ENCODE measurements at regions not wholly inside any gene's neighbourhood (a gene's known extent, or its start where the extent isn't known, plus 50 kb on each side); places are given as distances from the start of the nearest gene placed in this dataset.

GRCh38 chr5:7961540-7961939 is 92.6 kb downstream of the MTRR start:
- Histone ChIP-seq H3K4me3 (replicated peaks in 1 of 3; ENCODE audit: insufficient read depth in 1 of 3, low read depth in 2 of 3, low read length in 3 of 3) (no peak overlapping the region), H4K20me1 (ENCODE audit: insufficient read depth, low read length) (no peaks in the 10 kb centered on the region), H3K9ac (ENCODE audit: insufficient read depth, low read depth, low read length) (no peak overlapping the region), H2AFZ (ENCODE audit: low read length) (no peak overlapping the region), H3K4me1 (ENCODE audit: insufficient read depth, low read length) (no peaks in the 10 kb centered on the region), H3K27ac (ENCODE audit: extremely low read length, insufficient read depth, low read length) (no peak overlapping the region), H3K27me3 (ENCODE audit: control insufficient read depth in 1 of 2, insufficient read depth in 2 of 2, low read length in 2 of 2) (no peaks in the 10 kb centered on the region), H3K36me3 (replicated peaks in 1 of 2; ENCODE audit: control insufficient read depth in 1 of 2, insufficient read depth in 2 of 2, low read length in 2 of 2) (no peaks in the 10 kb centered on the region), H3K4me2 (ENCODE audit: low read depth, low read length) (no peak overlapping the region), H3K9me3 (ENCODE audit: low read length) (no peaks in the 10 kb centered on the region), H3K79me2 (ENCODE audit: insufficient read depth, low read length) (no peaks in the 10 kb centered on the region)
- in situ Hi-C loops (cut with HindIII; ENCODE audit: extremely low pct_ligation_motif_present, low pct_unique_long_range_greater_than_20kb): no loop called here
- BruUV-seq (replicated peaks): no TSS peak
- FAIRE-seq: no peak
- intact Hi-C loops (cut with micrococcal nuclease; ENCODE audit: unreplicated experiment): no loop called here
- CTCF ChIA-PET (ENCODE audit: low intra/inter-chr PET ratio, low total read pairs): no interaction called here
- ATAC-seq: no peak
- POLR2A ChIA-PET: no interaction called here
- no peak for TF ChIP-seq MIER2 (CRISPR knock-in tag; IDR thresholded peaks at IDR 0.05)
- no peak for TF ChIP-seq ARID2 (CRISPR knock-in tag; IDR thresholded peaks at IDR 0.05; ENCODE audit: borderline replicate concordance)
- no peak for TF ChIP-seq ZFP91 (CRISPR knock-in tag; IDR thresholded peaks at IDR 0.05; ENCODE audit: borderline replicate concordance)
- TF ChIP-seq NCOA2 (CRISPR knock-in tag; IDR thresholded peaks at IDR 0.05): no peak
- TF ChIP-seq TOPORS (CRISPR knock-in tag; IDR thresholded peaks at IDR 0.05): no peak
- TF ChIP-seq ATRX (CRISPR knock-in tag; IDR thresholded peaks at IDR 0.05; ENCODE audit: borderline replicate concordance): no peak
- TF ChIP-seq ONECUT2 (CRISPR knock-in tag; IDR thresholded peaks at IDR 0.05): no peak
- no peak for TF ChIP-seq PCBP1 (IDR thresholded peaks at IDR 0.05; ENCODE audit: borderline replicate concordance, low read depth, low read length)
- TF ChIP-seq IRF9 (CRISPR knock-in tag; IDR thresholded peaks at IDR 0.05; ENCODE audit: borderline replicate concordance): no peak
- TF ChIP-seq KDM5A (IDR thresholded peaks at IDR 0.05; ENCODE audit: borderline replicate concordance, low read length): no peak
- TF ChIP-seq ZBTB1 (CRISPR knock-in tag; IDR thresholded peaks at IDR 0.05; ENCODE audit: borderline replicate concordance): no peak
- no peak for TF ChIP-seq TFE3 (CRISPR knock-in tag; IDR thresholded peaks at IDR 0.05)
- no peak for TF ChIP-seq SATB2 (CRISPR knock-in tag; IDR thresholded peaks at IDR 0.05)
- no peak for TF ChIP-seq MLXIP (CRISPR knock-in tag; IDR thresholded peaks at IDR 0.05; ENCODE audit: borderline replicate concordance)
- TF ChIP-seq ZNF607 (CRISPR knock-in tag; IDR thresholded peaks at IDR 0.05; ENCODE audit: borderline replicate concordance): no peak
- no peak for TF ChIP-seq GABPB1 (CRISPR knock-in tag; IDR thresholded peaks at IDR 0.05)
- WGBS (ENCODE audit: low lambda C conversion rate): 3% methylated on average over 4 of the region's 6 CpGs
- no peak for DNase-seq (ENCODE audit: low spot score)
